ENCODE measurements at regions not wholly inside any gene's neighbourhood (a gene's known extent, or its start where the extent isn't known, plus 50 kb on each side); places are given as distances from the start of the nearest gene placed in this dataset.
"Not testable (repeated sequence)": the region's sequence is repeated elsewhere in the genome, so short reads cannot be mapped to it uniquely, and the experiment has no call there.

DNA sequence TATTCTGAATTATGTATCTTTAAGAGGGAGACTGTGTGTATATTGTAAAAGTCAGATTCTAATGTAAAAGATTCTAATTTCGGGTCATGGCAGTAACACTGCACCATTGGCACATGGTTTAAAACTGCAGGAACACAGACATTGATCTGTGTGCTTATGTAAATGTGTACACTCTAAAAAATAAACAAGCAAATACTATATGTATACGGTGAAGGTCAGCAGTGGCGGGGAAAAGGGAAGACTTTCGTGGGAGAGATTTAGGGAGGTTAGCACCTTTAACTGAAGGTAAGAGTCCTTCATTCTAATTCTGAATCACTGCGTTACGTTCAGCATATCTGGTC, 157.8 kb upstream of the FAM20A start:
- intact Hi-C loops (cut with micrococcal nuclease), result loop anchor here (1.0 to 5.0 kb wide), 3 partner anchors 157 to 587 kb away; partner anchors contain the start of genes FAM20A and PRKAR1A
- CTCF ChIA-PET, result interaction anchor here (0.6 to 1.3 kb wide), 5 partner anchors 13 to 479 kb away, joined by 3 to 4 read pairs (median 3); no protein-coding TSS in a partner anchor
- no peaks in the 10 kb centered on the region for H3K27me3 Mint-ChIP-seq (ENCODE audit: insufficient read depth, unreplicated experiment)
- no peaks in the 10 kb centered on the region for H3K36me3 Mint-ChIP-seq (ENCODE audit: insufficient read depth, unreplicated experiment)
- DNase-seq (ENCODE audit: unreplicated experiment), result no peak
- peak overlapping the region; percentile 77 for H3K27ac Mint-ChIP-seq (ENCODE audit: low read depth, unreplicated experiment)
- H3K9me3 Mint-ChIP-seq (ENCODE audit: unreplicated experiment), result no peaks in the 10 kb centered on the region
- H3K4me1 Mint-ChIP-seq (ENCODE audit: insufficient read depth, unreplicated experiment), result peaks cover 20% of the 10 kb centered on the region
- peak overlapping the region; percentile 79 for H3K4me3 Mint-ChIP-seq (ENCODE audit: unreplicated experiment)
- BruUV-seq (replicated peaks), result no TSS peak
- TF ChIP-seq, protein P1, sequence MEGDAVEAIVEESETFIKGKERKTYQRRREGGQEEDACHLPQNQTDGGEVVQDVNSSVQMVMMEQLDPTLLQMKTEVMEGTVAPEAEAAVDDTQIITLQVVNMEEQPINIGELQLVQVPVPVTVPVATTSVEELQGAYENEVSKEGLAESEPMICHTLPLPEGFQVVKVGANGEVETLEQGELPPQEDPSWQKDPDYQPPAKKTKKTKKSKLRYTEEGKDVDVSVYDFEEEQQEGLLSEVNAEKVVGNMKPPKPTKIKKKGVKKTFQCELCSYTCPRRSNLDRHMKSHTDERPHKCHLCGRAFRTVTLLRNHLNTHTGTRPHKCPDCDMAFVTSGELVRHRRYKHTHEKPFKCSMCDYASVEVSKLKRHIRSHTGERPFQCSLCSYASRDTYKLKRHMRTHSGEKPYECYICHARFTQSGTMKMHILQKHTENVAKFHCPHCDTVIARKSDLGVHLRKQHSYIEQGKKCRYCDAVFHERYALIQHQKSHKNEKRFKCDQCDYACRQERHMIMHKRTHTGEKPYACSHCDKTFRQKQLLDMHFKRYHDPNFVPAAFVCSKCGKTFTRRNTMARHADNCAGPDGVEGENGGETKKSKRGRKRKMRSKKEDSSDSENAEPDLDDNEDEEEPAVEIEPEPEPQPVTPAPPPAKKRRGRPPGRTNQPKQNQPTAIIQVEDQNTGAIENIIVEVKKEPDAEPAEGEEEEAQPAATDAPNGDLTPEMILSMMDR (IDR thresholded peaks at IDR 0.05; ENCODE audit: unreplicated experiment), result no peak
- POLR2A ChIA-PET, result interaction anchor here (0.8 to 0.9 kb wide), 3 partner anchors 227 to 300 kb away, joined by 4 to 5 read pairs (median 4); partner anchors contain the start of gene PRKAR1A

DNA sequence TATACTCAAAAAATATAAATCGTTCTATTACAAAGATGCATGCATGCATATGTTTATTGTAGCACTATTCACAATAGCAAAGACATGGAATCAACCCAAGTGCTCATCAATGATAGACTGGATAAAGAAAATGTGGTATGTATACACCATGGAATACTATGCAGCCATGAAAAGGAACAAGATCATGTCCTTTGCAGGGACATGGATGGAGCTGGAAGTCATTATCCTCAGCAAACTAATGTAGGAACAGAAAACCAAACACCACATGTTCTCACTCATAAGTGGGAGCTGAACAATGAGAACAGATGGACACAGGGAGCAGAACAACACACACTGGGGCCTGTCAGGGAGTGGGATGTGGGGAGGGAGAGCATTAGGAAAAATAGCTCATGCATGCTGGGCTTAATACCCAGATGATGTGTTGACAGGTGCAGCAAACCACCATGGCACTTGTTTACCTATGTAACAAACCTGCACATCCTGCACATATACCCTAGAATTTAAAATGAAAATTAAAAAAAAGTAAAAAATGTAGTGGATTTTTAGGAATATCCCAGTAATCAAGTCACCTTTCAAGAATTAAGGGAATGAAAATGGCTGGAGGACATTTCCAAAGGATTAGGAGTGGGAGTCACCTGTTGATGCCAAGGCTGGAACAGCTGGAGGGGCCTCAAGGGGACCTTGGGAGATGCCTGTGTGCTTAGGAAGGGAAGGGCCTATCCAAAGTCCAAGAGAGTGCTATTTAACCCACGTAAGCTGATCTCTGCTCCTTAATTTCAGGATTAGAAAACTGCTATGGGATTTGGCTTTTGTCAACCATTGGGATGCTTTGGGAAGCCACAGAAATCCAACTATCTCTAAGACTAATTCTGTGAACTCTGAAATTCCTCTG, 156.9 kb upstream of the FAM20A start:
- H3K9me3 Mint-ChIP-seq (ENCODE audit: unreplicated experiment); DNase-seq (ENCODE audit: unreplicated experiment); H3K36me3 Mint-ChIP-seq (ENCODE audit: insufficient read depth, unreplicated experiment); H3K4me3 Mint-ChIP-seq (ENCODE audit: unreplicated experiment); POLR2A ChIA-PET; H3K27me3 Mint-ChIP-seq (ENCODE audit: insufficient read depth, unreplicated experiment); H3K27ac Mint-ChIP-seq (ENCODE audit: low read depth, unreplicated experiment); BruUV-seq (replicated peaks): not testable (repeated sequence)
- H3K4me1 Mint-ChIP-seq (ENCODE audit: insufficient read depth, unreplicated experiment), result peaks cover 14% of the 10 kb centered on the region
- CTCF ChIA-PET, result interaction anchor here (0.8 to 1.7 kb wide), 5 partner anchors 14 to 298 kb away, joined by 3 read pairs; no protein-coding TSS in a partner anchor
- intact Hi-C loops (cut with micrococcal nuclease), result loop anchor here (5.0 kb wide), 2 partner anchors 156 to 246 kb away; partner anchors contain the start of genes FAM20A and PRKAR1A

DNA sequence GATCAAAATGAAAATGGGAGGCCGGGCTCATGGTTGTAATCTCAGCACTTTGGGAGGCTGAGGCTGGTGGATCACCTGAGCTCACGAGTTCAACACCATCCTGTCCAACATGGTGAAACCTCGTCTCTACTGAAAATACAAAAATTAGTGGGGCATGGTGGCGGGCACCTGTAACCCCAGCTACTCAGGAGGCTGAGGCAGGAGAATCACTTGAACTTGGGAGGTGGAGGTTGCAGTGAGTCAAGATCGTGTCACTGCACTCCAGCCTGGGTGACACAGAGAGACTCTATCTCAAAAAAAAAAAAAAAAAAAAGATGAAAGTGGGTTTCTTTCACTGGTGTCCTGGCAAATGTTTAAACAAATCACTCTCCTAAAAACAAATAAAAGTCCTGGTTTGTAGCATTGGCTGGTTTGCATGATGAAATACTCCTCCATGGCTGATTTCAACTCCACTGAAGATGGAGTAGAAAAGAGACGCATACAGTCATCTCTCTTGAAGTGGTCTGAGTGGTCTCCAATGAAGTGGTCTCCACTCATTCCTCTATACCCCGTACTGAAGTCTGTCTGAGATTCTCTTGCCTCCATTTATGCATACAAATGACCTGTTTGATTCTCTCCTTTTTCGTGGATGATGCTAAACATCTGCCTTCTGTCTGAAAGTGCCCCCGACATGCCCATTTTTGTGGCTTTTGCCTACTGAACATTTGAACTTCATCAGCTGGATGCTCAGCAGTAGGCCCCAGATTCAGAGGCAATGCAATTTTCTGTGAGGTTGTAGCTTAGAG, 153.0 kb upstream of the FAM20A start:
- TF ChIP-seq, protein P1 (IDR thresholded peaks at IDR 0.05; ENCODE audit: unreplicated experiment), result no peak
- ChIA-PET CTCF (no interaction called here), POLR2A (no interaction called here)
- intact Hi-C loops (cut with micrococcal nuclease), result no loop called here
- DNase-seq (ENCODE audit: unreplicated experiment), result no peak
- no peak overlapping the region for H3K27ac Mint-ChIP-seq (ENCODE audit: low read depth, unreplicated experiment)
- H3K4me3 Mint-ChIP-seq (ENCODE audit: unreplicated experiment), result no peak overlapping the region
- H3K4me1 Mint-ChIP-seq (ENCODE audit: insufficient read depth, unreplicated experiment), result peaks cover 5% of the 10 kb centered on the region
- BruUV-seq (replicated peaks), result no TSS peak
- no peaks in the 10 kb centered on the region for H3K9me3 Mint-ChIP-seq (ENCODE audit: unreplicated experiment)
- no peaks in the 10 kb centered on the region for H3K27me3 Mint-ChIP-seq (ENCODE audit: insufficient read depth, unreplicated experiment)
- H3K36me3 Mint-ChIP-seq (ENCODE audit: insufficient read depth, unreplicated experiment), result peaks cover 6% of the 10 kb centered on the region

DNA sequence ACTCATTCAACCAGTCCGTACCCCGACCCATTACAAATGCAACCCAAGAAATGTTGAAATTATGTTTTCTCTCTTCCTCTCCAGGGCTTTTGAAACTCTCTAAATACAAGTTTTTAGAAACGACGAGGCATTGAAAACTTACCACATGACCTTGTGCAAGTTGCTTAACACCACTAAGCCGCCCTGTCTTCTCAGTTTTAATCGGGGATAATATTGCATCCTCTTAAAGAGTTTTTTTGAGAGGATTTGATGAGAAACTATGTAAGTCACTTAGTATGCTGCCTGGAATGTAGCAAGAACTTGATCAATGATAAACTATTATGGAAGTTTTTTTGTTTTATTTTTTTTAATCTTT, 149.0 kb upstream of the FAM20A start:
- Mint-ChIP-seq H3K4me1 (ENCODE audit: insufficient read depth, unreplicated experiment) (no peaks in the 10 kb centered on the region), H3K27ac (ENCODE audit: low read depth, unreplicated experiment) (no peak overlapping the region), H3K4me3 (ENCODE audit: unreplicated experiment) (no peak overlapping the region), H3K27me3 (ENCODE audit: insufficient read depth, unreplicated experiment) (no peaks in the 10 kb centered on the region), H3K36me3 (ENCODE audit: insufficient read depth, unreplicated experiment) (peaks cover 6% of the 10 kb centered on the region), H3K9me3 (ENCODE audit: unreplicated experiment) (no peaks in the 10 kb centered on the region)
- TF ChIP-seq, protein P1 (IDR thresholded peaks at IDR 0.05; ENCODE audit: unreplicated experiment), result no peak
- no TSS peak for BruUV-seq (replicated peaks)
- intact Hi-C loops (cut with micrococcal nuclease), result no loop called here
- DNase-seq (ENCODE audit: unreplicated experiment), result no peak
- ChIA-PET POLR2A (no interaction called here), CTCF (no interaction called here)

Data from MCF 10A (cell line).